GM18499 (cell line): ENCODE measurements at regions not wholly inside any gene's neighbourhood (a gene's known extent, or its start where the extent isn't known, plus 50 kb on each side); places are given as distances from the start of the nearest gene placed in this dataset.

Source experiments
- ATAC-seq: cut with Tn5 transposase; IDR thresholded peaks from one replicate; pipeline ENCODE4 v1.9.1; 2021; ENCODE audit warnings: moderate number of reproducible peaks; ENCODE audit not compliant: insufficient read depth, unreplicated experiment

DNA sequence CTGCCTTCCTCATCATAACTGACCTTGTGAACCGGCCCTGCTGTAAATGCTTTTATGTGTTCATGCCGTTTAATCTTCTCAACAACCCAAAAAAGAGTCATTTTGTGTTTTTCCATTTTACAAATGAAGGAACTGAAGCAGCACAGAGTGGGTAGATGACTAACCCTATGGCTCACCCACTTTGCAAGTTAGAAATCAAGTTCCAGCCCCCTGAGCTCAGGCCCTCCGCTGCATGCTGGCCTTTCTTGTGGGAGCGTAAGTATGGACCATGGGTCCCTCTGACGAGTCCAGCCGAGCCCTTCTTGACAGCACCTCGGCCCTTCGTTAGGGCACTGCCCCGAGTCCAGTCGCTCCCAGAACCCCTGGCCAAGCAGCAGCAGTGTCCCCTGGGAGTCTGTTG is 194.6 kb downstream of the GLI2 start:
- no peak for ATAC-seq

DNA sequence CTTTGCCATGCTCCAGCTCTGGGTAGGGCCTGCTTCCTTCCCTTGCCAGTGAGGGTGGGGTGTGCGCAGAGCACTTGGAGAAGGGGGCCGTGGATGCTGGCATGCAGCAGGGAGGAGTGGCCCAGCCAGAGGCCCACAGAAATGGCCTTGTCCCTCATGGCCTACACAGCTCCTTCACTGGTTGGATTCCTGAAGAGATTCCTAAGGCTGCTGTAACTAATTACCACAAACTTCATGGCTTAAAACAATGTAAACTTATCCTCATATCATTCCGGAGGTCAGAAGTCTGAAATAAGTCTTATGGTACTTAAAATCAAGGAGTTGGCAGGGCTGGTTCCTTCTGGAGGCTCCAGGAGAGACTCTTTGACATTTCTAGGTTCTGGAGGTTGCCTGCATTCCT is 195.2 kb downstream of the GLI2 start:
- ATAC-seq, result no peak

DNA sequence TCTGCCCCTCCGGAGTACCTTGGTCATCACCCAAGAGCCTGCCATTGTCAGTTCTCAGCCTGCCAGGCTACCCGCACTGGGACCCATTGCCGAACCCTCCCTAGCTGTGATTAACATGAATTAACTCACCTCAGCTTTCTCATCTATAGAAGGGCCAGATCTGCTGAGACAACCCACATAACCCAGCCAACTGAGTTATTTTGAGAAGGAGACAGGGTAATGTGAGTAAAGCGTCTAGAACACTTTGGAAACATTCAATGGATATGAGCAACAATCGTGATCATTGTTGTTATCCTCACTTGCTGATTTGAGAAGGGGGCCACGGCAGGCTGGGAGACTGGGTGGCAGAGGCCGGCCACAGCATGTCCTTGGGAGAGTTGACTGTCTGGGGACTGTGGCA is 196.8 kb downstream of the GLI2 start:
- ATAC-seq, result no peak

DNA sequence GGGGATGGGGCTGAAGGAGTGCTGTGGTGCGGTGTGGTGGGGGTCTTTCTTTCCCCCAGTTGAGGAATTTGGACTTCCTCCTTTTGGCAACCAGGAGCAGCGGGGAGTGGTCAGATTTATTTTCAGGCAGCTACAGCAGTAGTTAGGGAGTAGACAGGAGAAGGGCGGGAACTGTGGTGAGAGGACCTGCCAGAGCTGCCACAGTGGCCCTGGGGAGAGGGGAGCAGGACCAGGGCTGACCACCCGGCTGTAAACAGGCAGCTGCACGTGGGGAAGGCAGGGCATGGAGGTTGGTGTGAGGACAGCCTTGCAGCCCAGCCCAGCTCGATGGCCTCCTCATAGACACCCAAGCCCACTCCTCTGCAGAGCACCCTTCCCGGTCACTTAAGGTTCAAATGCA is 197.2 kb downstream of the GLI2 start:
- ATAC-seq, result no peak

DNA sequence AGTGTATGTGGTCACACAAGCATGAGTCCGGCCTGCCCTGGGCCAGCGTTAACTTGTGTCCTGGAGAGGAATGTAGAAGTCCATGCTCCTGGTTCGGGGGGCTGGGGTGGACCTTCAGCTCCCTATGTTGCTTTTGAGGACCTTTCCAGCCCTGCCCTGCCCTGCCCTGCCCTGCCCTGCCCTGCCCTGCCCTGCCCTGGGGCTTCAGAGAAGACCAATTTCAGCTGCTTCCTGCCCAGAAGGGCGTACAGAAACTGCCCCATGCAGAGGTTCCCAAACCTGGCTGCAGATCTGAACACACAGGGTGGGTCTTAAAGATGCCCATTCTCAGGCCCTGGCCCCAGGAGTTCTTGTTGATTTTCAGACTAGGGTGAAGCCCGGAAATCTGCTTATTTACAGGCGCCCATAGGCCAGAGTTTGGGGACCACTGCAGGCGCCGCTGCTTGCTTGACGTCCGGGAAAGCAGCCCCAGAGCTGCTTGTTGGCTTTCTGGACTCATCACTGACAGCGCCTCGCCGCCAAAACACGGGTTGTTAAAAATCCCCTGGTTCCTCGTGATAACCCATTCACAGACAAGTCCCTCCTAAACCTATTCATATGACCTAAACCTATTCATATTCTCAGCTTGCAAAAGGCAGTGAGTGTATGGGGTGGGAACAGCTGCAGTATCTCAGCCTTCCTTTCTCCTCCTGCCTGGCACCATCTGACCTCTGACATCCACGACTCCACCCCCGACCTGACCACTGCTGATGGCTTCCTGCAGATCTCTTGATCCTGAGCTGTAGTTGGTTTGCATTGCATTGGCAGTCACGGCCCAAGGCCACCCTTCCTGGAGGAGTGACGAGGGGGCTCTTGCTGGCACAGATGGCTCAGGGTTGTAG is 198.3 kb downstream of the GLI2 start:
- no peak for ATAC-seq

DNA sequence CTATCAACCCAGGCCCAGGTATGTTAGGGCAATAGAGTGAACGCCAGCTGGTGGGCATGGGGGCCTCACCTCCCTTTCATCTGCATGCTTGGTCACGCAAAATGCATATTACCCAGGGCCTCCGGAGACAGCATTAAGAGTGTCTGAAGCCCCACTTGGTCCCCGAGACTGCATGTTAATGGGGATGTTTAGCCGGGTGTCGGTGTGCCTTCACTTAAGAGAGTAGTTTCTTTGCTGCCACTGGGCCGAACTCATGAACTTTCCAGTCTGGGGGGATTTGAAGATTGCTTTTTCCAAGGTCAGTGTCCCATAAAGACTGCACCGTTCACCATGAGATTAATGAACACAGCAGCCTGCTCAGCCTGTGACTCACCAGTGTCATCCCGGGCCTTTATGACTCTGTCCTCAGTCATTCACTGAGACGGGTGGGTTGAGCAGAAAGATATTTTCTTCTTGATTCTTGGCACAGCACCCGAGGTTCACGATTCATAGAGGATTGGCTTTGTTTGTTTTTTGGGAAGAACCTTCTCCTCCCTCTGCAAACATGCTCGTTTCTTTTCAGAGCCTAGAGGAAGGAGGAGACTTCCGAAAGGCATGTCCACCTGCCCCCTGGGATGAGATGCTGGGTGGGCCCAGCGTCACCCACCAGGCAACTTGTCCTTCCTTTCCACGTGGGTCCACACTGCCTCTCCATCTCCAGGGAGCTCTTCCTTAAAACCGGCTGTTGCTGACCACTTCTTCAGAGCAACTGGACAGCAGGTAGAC is 199.1 kb downstream of the GLI2 start:
- no peak for ATAC-seq

DNA sequence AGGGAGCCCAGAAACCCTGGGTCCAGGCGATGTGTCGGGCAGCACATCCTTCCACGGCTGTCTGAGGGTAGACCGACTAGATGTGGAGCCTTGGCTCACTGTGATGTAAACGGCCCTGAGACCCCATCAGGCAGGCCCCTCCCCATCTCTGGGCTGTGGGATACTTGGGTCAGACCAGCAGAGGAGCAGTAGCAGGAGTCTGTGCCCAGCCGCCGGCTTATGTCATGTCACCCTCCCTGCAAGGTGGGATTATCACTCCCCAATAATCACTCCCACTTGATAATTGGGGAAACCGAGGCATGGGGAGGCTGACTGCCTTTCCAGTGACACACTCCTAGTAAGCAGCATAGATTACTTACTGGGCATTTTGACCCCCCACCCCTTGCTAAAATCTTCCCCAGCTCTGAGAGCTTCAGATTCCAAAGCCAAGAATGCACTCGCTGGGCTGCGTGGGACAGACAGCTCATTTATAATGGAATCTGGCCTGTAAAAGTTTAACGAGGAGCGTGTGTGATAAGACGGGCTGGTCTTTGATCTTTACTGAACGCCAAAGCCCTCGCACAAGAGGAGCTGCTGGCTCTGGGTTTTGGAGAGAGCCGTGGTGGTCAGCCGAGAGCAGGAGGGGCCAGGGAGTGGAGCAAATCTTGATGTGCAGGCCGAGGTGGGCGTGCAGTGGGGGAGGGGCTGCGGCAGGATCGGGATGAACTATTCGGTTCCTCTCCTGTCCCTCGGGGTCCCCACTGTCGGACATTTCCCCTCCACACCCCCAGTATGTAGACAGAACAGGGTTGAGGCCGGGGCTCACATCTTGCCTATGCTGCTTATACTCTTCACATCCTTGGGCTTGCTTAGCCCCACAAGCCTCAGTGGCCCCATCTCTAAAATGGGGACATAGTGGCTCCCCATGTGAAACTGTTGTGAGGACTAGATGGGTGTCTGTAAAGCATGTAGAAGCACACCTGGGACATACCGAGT is 200.0 kb downstream of the GLI2 start:
- ATAC-seq, result no peak

DNA sequence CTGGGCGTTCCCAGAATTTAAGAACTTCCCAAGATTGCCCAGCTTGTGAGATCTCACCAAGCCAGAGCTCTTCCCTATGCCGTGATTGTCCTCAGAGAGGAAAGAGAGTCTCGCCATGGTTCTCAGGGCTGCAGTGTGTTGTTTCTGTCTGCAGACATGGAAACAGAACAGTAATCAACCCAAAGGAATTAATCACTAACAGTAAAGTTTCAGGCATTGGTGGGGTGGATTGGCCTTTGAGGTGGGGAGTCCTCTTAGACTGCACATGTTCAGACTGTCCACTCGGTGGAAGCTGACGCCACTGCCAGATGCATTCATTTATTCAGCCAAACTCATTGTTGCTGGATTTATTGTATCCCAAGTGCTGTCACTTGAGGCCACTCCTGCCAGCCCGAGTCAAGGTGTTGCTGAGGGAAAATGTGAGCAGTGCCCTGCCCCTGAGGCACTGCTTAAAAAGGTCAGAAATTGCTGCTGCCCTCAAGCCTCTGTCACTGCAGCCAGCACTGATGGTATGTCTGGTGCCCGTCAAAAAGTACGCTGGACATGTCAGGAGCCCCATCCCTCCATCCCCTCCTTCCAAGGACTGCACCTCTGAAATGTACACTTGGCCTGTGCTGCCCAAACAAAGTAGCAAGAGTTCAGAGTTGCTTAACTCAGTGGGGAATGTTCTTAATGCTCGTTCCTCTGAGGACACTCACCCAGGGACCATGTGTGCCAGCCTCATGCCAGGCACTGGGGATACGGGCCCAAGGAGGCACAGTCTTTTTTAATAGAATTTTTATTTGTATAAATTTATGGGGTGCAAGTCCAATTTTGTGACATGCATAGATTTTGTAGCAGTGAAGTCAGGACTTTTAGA is 201.0 kb downstream of the GLI2 start:
- ATAC-seq, result no peak

DNA sequence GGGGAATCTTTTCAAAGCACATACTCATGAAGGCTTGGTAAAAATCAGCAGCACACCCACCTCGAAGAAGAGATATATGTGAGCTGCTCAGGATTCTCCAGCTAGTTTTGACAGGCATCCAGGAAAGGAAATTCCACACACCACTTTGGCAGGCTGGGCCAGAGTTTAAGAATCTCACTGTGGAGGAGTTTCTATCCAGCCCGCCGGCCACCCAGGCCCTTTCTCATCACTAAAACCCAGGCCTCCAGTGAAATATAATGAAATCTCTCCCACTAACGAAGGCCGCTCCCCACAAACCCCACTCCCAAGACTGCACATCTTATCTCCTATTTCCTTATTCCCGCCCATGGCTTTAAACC is 202.0 kb downstream of the GLI2 start:
- ATAC-seq, result no peak

DNA sequence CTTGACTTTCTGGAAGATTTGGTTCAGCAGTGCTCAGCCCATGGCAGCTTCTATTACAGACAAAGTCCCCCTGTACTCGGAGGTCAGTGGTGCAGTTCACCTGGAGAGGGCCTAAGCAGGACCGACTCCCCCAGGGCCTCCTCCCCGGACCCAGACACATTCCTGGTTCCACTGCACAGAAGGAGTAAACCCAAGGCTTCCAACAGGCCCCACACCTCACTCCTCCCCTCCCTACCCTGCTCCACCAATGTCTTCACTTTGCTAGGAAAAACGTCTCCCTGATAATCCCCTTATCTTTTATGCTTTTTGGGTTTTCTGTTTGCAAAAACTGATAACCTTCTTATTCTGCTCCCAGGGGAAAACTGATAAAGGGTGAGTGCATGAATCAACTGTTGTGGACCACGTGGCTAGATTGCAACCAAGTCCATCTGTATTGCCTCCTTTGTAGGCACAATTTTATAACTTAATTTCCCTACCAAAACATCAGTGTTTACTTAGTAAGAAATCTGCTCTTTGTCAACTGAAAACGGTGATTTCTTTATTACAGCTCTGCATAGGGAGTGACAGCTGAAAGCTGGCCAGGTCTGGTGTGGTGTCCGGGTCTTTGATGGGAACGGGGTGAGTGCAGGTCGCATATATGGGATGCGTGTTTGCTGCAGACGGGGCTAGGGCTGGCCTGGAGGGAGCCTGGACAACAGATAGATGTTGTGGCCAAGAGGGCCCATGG is 202.5 kb downstream of the GLI2 start:
- ATAC-seq, result no peak

DNA sequence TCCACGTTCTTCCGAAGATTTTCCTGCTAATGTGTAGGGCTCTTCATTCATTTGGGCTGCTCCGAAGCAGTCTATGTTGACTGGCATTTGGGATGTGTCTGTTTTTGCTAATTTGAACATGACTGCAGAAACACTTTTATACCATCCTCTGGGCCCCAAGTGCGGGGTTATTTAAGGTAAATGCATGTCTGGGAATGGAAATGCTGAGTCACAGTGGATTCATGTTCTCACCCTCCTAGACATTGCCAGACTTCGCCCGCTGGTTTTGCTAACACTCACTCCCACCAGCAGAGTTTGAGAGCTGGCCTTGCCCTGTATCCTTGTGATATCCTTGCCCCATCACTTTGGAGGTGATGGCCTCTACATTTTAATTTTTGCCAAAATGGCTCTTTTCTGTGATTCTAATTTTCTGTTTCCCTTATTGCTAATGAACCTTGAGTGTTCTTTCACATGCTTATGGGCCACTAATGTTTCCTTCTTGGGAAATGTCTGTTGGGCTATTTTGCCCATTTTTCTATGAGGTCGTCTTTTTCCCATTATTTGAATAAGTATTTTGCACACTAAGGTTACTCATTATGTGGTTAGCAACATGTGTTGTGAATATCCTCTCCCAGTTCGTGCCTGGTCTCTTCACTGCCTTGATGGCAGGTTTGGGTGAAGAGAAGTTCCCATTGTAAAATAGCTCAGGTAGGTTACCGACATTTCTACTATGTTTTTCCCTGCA is 204.1 kb downstream of the GLI2 start:
- ATAC-seq, result no peak

DNA sequence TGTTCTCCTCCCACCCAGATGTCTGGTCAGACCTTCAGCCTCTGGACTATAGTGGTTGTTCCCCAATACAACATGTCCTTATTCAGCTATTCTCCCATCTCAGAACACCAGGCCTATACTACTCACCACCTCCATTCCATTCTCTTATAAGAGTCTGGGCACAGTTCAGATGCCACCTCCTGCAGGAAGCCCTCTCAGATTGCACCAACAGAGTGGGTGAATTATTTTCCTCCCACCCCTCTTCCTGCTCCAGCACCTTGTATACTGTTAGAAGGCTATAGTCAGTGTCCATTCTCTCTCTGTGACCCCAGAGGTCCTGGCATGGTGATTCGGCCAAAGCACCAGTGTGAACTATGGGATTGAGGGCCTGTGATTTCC is 204.6 kb downstream of the GLI2 start:
- ATAC-seq, result no peak

DNA sequence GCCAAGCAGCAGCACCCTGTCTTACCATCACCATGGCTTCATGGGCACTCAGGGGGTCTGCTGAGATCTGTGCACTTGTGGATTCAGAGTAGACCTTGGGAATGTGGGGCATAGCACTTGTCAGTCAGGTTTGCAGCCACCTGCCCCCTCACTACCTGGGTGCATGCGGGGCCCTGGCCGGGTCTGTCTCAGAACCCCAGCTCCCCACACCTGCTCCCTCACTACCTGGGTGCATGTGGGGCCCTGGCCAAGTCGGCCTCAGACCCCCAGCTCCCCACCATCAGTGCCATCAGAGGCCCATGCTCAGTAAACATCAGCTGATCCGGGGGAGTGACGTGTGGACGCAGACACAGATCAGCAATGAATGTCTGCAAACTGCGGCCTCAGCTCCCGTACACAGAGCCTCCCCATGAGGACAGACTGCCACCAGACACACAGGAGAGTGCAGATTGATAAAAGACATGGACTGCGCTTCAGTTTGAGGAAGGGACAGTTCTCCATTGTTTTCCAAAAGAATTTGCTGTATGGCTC is 205.1 kb downstream of the GLI2 start:
- ATAC-seq, result no peak

DNA sequence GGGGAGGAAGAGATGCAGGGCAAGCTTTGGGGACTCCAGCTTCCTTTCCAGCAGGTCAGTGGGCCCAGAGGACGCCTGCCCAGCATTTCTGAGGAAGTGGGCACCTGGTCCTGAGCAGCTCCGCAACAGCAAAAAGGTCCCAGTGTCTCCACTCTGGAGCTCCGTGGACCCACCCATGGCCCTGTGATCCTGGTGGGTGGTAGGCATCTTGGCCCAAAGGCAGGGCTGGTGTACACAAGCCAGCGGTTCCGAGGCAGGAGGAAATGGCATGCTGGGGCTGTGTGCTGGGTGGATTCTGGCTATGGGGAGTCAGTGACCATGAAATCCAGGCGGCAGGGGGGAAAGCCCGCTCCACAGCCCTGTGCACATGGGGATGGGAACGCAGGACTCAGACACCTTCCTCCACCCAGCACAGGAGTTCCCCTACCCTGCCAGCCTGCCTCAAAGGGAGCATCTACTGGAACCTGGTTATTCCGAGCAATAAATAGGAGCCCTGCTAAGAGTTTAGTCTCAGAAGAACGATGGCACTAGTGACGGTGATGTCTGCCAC is 206.0 kb downstream of the GLI2 start:
- no peak for ATAC-seq

DNA sequence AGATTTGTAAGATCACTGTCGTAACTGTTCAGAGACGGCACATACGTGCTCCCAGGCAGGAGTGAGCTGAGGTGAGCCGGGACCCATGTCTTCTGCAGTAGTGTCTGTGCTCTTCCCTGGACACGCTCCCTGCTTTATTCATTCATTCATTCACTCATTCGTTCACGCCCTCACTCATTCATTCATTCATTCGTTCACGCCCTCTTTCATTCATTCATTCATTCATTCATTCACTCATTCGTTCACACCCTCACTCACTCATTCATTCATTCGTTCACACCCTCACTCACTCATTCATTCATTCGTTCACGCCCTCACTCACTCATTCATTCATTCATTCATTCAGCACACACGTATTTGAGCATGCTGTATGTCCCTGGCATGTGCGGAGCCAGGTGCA is 207.0 kb downstream of the GLI2 start:
- no peak for ATAC-seq

DNA sequence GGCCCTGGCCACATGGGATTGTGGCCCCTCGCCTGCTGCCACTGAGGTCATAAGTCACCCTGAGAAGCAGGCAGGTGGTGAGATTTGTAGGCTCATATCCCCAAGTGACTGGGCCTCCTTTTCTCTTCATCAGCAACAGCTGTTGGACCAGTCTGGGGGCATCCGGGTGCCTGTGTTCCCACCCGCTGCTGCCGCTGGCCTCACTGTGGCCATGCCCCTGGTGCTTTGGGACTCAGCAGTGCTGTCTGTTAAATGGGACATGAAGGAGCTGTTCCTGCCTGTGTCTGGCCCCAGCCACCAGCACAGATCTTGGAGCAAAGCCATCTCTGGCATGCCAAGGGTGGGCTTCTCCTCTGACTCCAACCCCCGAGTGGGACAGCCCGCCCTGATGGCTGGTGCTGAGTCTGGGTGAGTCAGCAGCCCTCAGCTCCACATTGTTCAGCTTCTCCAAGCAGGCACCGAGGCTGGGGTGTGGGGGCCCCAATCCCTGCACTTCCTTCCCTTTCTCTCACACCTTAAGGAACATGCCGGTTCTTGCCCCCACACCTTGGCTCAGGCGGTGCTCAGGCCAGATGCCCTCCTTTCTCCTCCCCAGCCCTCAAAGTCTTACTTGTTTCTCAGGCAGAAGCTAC is 207.9 kb downstream of the GLI2 start:
- no peak for ATAC-seq

DNA sequence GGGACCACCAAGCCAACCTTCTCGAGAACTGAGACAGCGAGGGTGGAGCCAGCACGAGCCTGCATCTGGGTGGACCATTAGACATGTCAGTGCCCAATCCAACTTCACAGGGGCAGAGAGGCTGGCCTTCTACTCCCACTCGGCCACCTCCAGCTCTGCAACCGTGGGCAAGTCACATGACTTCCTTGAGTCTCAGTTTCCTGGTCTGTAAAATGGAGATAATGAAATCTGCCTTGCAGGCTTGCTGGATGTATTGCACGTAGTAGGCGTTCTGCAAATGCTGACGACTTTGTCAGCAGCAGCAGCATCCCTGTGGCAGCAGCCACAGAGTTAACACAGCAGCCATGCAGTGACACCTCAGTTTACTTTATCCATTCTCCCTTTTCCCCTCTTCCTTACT is 208.9 kb downstream of the GLI2 start:
- no peak for ATAC-seq

DNA sequence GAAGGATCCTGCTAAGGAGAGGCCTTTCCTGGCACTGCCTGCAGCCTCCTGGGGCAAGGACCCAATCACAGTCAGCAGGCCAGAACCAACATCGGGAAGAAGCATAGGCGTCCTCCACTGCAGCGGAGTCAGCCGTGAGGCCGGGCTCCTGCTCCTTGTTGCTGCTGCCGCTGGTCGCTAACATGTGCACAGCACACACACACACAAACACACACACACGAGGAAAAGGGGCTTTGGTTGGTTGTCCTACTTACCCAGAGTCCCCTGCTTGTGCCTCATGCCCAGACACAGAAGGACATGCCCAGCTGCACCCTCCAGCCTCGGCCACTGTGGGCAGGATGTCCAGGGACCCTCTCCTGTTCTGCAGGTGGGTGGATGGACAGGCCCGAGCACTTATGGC is 209.4 kb downstream of the GLI2 start:
- no peak for ATAC-seq
